Limb (tissue), 2 donors: ENCODE measurements at regions not wholly inside any gene's neighbourhood (a gene's known extent, or its start where the extent isn't known, plus 50 kb on each side); places are given as distances from the start of the nearest gene placed in this dataset.

Experiments used
- DNase-seq, 2 donors: peaks; one replicate each; pipeline ENCODE4 v3.0.0-alpha.2; 2016; ENCODE audit errors: extremely low spot score in 2 of 2

- no peak for DNase-seq
Measured at GRCh38 chr6:2536451-2536850, 214.3 kb downstream of the MYLK4 start.

- DNase-seq = no peak
Measured at GRCh38 chr6:2535506-2535905, 215.2 kb downstream of the MYLK4 start.

- no peak for DNase-seq
Measured at GRCh38 chr6:2534406-2535042, 216.2 kb downstream of the MYLK4 start.

- no peak for DNase-seq
Measured at GRCh38 chr6:2531426-2532215, 219.1 kb downstream of the MYLK4 start.

- no peak for DNase-seq
Measured at GRCh38 chr6:2529211-2529719, 221.5 kb downstream of the MYLK4 start.

GRCh38 chr6:2528156-2528555 is 222.6 kb downstream of the MYLK4 start:
- no peak for DNase-seq

GRCh38 chr6:2526766-2527165 is 224.0 kb downstream of the MYLK4 start:
- DNase-seq = no peak

GRCh38 chr6:2524090-2524489 is 226.6 kb downstream of the MYLK4 start:
- DNase-seq = no peak

- DNase-seq = no peak
Measured at GRCh38 chr6:2523061-2523460, 227.7 kb downstream of the MYLK4 start.

GRCh38 chr6:2522521-2522920 is 228.2 kb downstream of the MYLK4 start:
- DNase-seq = peak in 1 of 2 donors; percentile 13

- DNase-seq = no peak
Measured at GRCh38 chr6:2517855-2518473, 232.8 kb downstream of the MYLK4 start.

GRCh38 chr6:2517401-2517800 is 233.3 kb downstream of the MYLK4 start:
- no peak for DNase-seq

- DNase-seq = no peak
Measured at GRCh38 chr6:2516059-2516458, 234.7 kb downstream of the MYLK4 start.

GRCh38 chr6:2514965-2515543 is 235.7 kb downstream of the MYLK4 start:
- no peak for DNase-seq

- DNase-seq = no peak
Measured at GRCh38 chr6:2512802-2513201, 237.9 kb downstream of the MYLK4 start.

- no peak for DNase-seq
Measured at GRCh38 chr6:2510316-2510715, 240.4 kb downstream of the MYLK4 start.

- no peak for DNase-seq
Measured at GRCh38 chr6:2509711-2510110, 241.0 kb downstream of the MYLK4 start.

- no peak for DNase-seq
Measured at GRCh38 chr6:2508071-2508470, 242.7 kb downstream of the MYLK4 start.

- no peak for DNase-seq
Measured at GRCh38 chr6:2507521-2508037, 243.1 kb downstream of the MYLK4 start.

- no peak for DNase-seq
Measured at GRCh38 chr6:2507016-2507415, 243.7 kb downstream of the MYLK4 start.

GRCh38 chr6:2505624-2506023 is 245.1 kb downstream of the MYLK4 start:
- DNase-seq = peak in 1 of 2 donors; percentile 48
